Suppressor macrophage (primary cell): ENCODE measurements at regions not wholly inside any gene's neighbourhood (a gene's known extent, or its start where the extent isn't known, plus 50 kb on each side); places are given as distances from the start of the nearest gene placed in this dataset.

Experiments
- DNase-seq, 4 experiments: peaks; one replicate each; pipeline ENCODE4 v3.0.0-alpha.2; 2020 to 2022

- DNase-seq = no peak
Observed at GRCh38 chr15:35151381-35151780, 66.3 kb upstream of the NANOGP8 start.

GRCh38 chr15:35150361-35150760 is 65.3 kb upstream of the NANOGP8 start:
- no peak for DNase-seq

GRCh38 chr15:35145336-35145735 is 60.2 kb upstream of the NANOGP8 start:
- no peak for DNase-seq

GRCh38 chr15:35142578-35142977 is 57.5 kb upstream of the NANOGP8 start:
- DNase-seq = no peak

GRCh38 chr15:35141743-35142471 is 56.8 kb upstream of the NANOGP8 start:
- DNase-seq = peak in 2 of 4 experiments; percentile 45 to 56

GRCh38 chr15:35139822-35140221 is 54.7 kb upstream of the NANOGP8 start:
- peak in 2 of 4 experiments; percentile 1 to 16 for DNase-seq

GRCh38 chr15:35137190-35137574 is 52.1 kb upstream of the NANOGP8 start:
- no peak for DNase-seq

- no peak for DNase-seq
Observed at GRCh38 chr15:35136321-35137189, 51.5 kb upstream of the NANOGP8 start.
